ENCODE measurements at regions not wholly inside any gene's neighbourhood (a gene's known extent, or its start where the extent isn't known, plus 50 kb on each side); places are given as distances from the start of the nearest gene placed in this dataset.

DNA sequence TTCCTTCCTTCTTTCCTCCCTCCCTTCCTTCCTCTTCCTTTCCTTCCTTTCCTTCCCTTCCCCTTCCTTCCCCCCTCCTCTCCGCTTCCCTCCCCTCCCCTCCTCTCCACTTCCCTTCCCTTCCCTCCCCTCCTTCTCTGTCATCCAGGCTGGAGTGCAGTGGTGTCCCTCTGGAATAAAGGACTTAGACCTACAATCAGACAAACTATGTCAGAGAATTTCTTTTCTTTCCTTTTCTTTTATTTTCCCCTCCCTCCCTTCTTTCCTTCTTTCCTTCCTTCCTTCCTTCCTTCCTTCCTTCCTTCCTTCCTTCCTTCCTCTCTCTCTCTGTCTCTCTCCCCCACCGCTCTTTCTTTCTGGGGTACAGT is 242.2 kb downstream of the GATA3 start:
- ChIA-PET POLR2A (ENCODE audit: unreplicated experiment) (no interaction called here), CTCF (no interaction called here)
- Histone ChIP-seq H3K9me3 (ENCODE audit: control insufficient read depth, insufficient read depth, low read length) (peaks cover 15% of the 10 kb centered on the region), H2AK9ac (replicated peaks; ENCODE audit: low read depth, low read length, poor library complexity) (no peak overlapping the region), H3K79me1 (ENCODE audit: low read depth in 1 of 2, low read length in 2 of 2) (no peaks in the 10 kb centered on the region), H3K27ac (ENCODE audit: insufficient read depth, low read length) (no peak overlapping the region), H4K5ac (ENCODE audit: low read depth, low read length) (no peak overlapping the region), H2BK5ac (ENCODE audit: low read depth, low read length, poor library complexity, severe bottlenecking) (no peak overlapping the region), H2BK120ac (ENCODE audit: low read depth, low read length) (no peak overlapping the region), H3K4me1 (ENCODE audit: control insufficient read depth, insufficient read depth, low read length) (no peaks in the 10 kb centered on the region), H3K9me1 (ENCODE audit: insufficient read depth, low read length) (no peaks in the 10 kb centered on the region), H3K4me3 (ENCODE audit: insufficient read depth, low read depth, low read length) (no peak overlapping the region), H3K56ac (ENCODE audit: extremely low read depth, insufficient read depth, low read length) (no peak overlapping the region), H3K9ac (ENCODE audit: low read depth, low read length) (no peak overlapping the region), H4K20me1 (ENCODE audit: insufficient read depth, low read length) (no peaks in the 10 kb centered on the region), H2BK15ac (ENCODE audit: low read depth, low read length) (no peak overlapping the region), H4K91ac (ENCODE audit: insufficient read depth, low read depth, low read length) (no peak overlapping the region), H3K18ac (ENCODE audit: low read depth, low read length) (no peak overlapping the region), H3K4me2 (ENCODE audit: low read depth, low read length) (no peak overlapping the region), H3K23ac (ENCODE audit: low read depth, low read length) (no peak overlapping the region), H3K4ac (ENCODE audit: low read depth, low read length) (no peak overlapping the region), H3K36me3 (ENCODE audit: control insufficient read depth, insufficient read depth, low read length) (no peaks in the 10 kb centered on the region), H3K14ac (replicated peaks; ENCODE audit: low read depth, low read length) (no peak overlapping the region), H4K8ac (ENCODE audit: low read depth in 2 of 2, low read length in 2 of 2) (no peak overlapping the region), H2AFZ (replicated peaks; ENCODE audit: low read length, poor library complexity) (no peak overlapping the region), H2BK20ac (ENCODE audit: low read depth, low read length) (no peak overlapping the region), H3K27me3 (ENCODE audit: control insufficient read depth, insufficient read depth, low read length) (no peaks in the 10 kb centered on the region), H2AK5ac (ENCODE audit: low read depth, low read length) (no peak overlapping the region)
- WGBS, 2 experiments (ENCODE audit: extremely low coverage in 2 of 2, insufficient read length in 1 of 2): no CpG with 5 or more reads among the region's 2 CpGs
- intact Hi-C loops (cut with micrococcal nuclease): no loop called here
- DNase-seq (no peak), ATAC-seq (ENCODE audit: low read depth) (no peak)
- TF ChIP-seq ELK1 (IDR thresholded peaks at IDR 0.05; ENCODE audit: borderline replicate concordance, low read depth, low read length): no peak
- no peak for TF ChIP-seq CEBPB (IDR thresholded peaks at IDR 0.05; ENCODE audit: low read depth, low read length)
- TF ChIP-seq MXI1 (IDR thresholded peaks at IDR 0.05; ENCODE audit: borderline replicate concordance, low read depth, low read length): no peak
- dilution Hi-C loops (cut with HindIII; ENCODE audit: low sequenced_read_pairs, unreplicated experiment): no loop called here
- BruUV-seq (replicated peaks): no TSS peak
- in situ Hi-C loops (cut with MboI; ENCODE audit: low sequenced_read_pairs): no loop called here

All from IMR-90 (cell line).